HG02588 (cell line): ENCODE measurements at regions not wholly inside any gene's neighbourhood (a gene's known extent, or its start where the extent isn't known, plus 50 kb on each side); places are given as distances from the start of the nearest gene placed in this dataset.
"Not testable (repeated sequence)": the region's sequence is repeated elsewhere in the genome, so short reads cannot be mapped to it uniquely, and the experiment has no call there.

Experiments used
- ATAC-seq: cut with Tn5 transposase; IDR thresholded peaks from one replicate; pipeline ENCODE4 v1.9.1; 2021; ENCODE audit warnings: mild to moderate bottlenecking, moderate library complexity; ENCODE audit not compliant: unreplicated experiment

DNA sequence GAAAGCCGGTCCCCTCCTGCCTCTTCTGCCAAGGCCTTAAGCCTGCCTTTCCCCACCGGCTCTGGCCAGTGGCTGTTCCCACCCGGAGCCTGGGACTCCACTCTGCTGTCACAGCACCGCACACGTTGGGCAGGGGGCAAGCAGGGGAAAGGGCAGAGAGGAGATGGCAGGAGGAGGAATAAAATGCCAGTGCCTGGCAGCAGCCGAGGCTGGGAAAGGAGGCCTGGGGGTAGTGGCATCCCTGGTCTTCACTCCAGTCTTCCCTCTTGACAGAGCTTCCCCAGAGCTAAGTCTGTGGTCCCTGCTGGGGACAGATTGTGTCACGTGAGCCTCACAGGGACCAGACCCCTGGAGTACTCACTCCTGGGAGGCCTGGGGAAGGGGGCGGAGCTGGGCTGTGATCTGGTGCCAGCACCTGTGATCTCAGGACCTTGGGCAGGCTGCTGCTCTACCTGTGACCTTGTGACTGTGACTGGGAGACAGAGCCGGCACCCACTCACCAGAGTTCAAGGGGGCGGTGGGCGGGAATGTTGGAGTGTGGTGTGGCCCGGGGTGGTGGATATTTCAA lies 97.2 kb upstream of the GSE1 start:
- ATAC-seq: no peak

DNA sequence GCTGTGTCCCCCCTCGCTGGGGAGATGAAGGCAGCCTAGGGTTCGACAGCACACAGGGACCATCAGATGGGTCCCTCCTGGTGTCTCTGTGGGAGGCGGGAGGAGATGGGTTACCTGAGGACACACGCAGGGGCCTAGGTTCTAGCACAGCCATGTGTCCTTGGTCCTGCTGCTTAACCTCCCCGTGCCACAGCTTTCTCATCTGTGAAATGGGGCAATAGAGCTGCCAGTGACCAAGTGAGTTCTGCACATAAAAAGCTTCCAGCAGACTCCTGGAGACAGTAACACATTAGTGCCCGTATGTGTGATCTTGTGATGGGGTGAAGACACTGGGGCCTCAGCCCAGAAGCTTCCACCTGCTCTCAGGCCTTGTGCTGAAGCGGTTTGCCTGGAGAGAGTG lies 96.0 kb upstream of the GSE1 start:
- no peak for ATAC-seq

DNA sequence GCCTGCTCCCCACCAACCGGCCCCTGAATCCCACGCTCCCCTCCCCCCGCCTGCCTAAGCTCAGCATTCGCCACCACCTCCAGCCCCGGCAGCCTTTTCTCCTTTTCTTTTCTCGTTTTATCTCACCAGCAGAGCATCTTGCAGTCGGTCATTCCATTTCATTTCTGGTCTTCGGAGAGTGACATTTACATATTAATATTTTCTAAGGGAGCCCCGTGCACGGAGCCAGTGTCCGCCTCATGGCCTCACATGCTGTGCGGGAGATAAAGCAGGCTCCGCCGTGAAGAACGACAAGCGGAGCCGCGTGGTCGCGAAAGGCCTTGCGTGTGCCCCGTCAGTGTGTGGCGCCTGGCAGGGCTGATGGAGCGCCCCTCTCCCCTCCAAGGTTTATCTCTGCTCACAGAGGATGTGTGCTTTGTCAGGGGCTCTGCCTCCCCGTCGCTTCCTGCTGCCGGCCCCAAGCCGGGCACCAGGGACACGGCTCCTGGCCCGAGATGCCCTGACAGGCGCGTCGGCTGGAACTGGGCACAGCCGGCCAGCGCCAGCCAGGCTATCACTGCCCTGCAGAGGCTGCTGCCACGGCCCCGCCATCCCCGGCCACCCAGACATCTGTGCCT lies 95.5 kb upstream of the GSE1 start:
- ATAC-seq: no peak

DNA sequence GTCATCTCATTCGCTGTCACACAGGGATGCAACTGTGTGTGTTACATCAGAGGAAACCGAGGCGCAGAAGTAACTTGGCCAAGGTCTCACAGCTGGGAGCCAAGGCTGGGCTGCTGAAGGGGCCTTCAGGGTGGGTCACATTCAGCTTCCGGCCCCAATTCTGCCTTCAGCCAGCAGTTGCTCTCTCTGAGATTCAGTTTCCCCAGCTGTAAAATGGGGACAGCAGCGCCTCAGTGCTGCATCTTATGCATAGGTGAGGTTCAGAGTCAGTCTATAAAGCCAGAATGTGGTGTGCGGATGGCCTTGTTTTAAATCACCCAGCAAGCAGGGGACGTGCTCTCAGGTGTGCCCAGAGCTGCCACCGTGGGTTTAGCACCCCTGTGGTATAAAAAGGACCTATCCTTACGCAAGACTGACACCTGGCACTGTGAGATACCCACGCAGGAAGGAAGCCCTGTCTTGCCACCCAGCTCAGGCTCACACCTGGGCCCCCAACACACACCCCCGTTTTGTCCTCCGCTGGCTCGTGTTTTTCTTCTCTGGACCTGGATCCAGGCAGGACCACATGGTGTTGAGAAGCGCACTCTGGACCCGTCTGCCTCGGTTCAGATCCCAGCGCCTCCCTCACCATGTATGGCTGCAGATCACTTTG lies 94.6 kb upstream of the GSE1 start:
- no peak for ATAC-seq

DNA sequence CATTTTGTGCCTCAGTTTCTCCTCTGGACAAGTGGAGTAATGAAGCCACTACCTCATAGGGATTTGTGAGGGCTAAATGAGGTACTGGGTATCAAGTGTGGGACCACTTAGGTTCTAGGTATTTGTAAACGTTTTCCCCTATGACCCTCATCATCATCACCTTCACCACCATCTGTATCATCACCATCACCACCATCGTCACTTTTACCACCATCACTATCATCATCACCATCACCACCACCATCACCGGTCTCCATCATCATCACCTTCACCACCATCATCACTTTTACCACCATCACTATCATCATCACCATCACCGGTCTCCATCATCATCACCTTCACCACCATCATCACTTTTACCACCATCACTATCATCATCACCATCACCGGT lies 94.1 kb upstream of the GSE1 start:
- not testable (repeated sequence) for ATAC-seq

DNA sequence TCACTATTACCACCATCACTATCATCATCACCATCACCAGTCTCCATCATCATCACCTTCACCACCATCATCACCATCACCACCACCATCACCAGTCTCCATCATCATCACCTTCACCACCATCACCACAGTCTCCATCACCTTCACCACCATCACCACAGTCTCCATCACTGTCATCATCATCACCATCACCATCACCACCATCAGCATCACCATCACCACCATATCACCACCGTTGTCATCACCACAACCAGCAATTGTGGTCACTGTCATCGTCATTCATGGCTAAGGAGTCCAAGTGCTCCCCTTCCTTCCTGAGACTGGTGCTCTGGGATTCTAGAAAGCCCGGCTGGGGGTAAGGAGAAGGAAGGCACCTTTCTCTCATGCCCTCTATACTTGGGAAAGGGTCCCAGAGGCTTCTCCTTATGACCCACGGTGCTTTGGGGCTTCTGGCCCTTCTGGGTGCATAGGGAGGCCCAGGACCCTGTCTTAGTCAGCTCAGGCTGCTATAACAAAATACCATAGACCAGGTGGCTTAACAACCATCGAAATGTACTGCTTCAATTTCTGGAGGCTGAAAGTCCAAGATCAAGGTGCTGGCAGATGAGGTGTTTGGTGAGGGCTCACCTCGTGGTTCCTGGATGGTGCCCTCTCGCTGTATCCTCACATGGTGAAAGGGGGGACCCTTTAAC lies 93.4 kb upstream of the GSE1 start:
- no peak for ATAC-seq

DNA sequence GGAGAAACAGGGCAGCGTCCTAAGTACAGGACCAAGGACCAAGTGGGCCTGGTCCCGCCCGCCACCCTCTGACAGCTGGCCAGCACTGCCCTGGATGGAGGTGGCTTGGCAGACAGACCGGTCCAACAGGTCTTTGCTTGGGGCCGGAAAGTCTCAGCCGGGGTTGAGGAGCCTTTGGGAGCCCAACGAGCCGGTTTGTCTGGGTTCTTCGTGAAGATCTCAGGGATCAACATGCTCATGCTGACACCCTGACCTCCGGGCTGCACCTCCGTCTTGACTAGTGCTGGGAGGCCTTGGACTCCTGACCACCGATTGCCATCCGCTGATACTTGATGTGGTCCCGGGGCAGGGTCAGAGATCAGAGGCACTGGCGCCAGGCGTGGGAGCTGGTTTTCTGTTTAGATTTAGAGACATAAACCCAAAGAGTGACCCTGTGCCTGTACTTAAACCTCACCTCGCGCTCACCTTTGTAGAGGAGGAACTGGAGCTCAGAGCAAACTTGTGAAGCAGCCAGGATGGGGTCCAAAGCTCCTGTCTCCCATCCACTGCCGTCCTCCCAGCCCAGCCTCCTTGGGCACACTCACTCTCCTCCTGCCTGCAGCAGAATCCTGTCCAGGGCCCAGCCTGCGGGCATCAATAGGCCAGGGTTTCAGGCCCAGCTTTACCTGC lies 92.1 kb upstream of the GSE1 start:
- ATAC-seq: no peak

DNA sequence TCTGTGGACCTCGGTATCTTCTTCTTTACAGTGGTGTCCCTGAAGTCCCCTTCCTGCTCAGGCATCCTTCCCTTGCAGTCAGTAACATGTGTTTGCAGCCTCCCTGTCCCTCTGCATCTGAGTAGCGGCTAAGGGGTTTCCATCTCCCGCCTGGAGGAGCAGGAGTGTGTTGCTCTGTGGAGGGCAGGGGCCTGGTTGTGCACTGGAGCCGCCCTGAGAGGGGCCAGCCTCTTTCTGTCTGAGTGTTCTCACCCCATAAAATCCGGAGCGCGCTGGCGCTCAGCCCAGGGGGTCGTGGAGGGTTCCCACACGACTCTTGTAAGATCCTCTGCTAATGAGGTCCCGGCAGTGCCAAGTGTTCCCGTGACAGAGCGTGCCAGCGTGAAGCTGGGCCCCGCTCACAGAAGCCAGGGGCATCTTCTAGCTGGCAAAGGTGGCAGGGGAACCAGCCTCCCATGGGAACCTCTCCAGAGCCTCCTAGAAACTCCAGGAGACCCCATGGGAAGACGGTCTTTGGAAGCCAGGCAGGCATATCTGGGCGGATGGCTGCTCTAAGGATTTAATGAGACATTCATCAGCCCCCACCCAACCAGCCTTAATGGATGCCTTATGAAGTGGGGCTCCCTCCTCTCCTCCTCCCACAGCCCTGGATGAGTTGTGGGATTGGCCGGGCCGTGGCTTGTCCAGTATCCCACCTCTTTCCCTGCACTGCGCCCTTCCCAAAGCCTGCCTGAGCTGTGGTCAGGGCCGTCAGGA lies 91.4 kb upstream of the GSE1 start:
- ATAC-seq: no peak

DNA sequence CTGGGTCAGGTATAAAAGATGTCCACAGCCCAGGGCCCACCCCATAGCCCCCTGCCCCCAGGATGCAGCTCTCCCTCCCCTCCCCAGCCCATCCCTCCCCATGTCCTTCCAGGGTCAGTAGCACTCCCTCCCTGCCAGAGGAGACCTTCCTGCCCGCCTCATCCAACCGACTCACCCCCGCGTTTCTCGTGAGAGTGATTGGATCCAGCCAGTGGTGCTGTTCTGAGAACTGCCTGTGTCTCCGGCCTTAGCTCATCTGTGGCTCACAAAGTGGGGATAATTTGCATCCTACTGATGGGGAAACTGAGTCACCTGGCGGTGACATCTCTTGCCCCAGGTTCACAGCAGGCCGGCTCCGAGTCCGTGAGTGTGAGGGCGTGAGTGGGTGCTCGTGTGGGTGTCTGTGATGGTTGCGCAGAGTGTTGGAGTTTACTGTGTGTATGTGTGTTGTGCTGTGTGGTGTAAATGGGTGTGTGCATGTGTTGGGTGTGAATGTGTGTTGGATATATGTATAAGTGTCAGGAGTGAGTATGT lies 90.7 kb upstream of the GSE1 start:
- ATAC-seq: no peak

DNA sequence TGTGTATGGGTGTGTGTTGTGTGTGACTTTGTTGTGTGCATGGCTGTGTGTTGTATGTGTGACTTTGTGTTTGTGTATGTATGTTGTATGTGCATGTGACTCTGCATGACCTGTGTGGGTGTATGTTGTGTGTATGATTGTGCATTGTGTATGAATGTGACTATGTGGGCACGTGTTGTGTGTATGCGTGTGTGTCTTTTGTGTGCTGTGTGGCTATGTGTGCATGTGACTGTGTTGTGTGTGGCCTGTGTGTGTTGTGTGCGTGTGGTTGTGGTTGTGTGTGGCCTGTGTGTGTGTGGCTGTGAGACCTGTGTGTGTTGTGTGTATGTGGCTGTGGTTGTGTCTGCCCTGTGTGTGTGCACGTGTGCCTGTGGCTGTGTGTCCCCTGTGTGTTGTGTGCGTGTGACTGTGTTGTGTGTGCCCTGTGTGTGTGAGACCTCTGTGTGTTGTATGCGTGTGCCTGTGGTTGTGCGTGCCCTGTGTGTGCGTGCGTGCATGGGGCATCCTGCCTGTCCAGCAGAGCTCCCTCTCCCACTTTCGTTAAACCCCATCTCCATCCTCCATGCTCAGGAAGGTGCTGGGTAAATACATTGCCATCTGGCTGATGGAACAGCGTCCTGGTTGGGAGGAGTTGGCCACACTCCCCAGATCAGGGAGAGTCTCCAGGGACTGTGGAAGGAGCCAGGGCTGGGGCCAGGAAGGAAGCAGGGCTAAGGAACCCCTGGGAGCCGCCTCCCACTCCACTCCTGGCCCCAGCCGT lies 90.1 kb upstream of the GSE1 start:
- no peak for ATAC-seq

DNA sequence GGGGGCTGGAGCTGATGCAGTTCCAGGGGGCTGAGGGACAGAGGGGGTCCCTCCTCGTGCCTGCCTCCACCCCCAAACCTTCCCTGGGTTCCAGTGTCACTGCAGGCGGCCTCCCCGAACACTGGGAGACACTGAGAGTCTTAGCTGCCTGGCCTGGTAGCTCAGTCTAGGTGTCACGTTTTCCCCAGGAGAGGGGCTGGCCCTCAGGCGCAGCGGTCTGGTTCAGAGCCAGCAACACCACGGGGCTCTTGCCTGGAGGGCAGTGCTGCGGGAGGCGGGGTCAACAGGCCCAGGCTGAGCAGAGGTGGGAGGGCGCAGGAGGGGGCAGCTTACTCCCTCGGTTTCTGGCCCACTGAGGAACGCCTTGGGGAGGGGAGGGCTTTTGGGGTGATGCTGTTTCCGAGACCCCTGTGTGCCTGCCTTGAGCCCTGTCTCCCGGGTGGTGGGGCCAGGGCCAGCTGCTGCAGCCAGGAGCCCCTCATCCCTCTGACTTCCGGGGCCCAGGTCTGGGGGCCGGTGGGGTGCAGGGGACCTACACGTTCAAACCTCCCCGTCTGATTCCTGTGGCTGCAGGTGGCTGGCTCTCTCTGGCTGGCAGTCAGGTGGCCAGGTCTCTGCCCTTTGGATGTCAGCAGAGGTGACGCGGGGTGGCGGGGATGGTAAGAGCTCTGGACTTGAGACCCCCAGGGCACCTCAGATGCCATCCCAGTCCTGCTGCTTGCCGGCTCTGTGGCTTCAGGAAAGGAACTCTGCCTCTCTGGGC lies 89.3 kb upstream of the GSE1 start:
- ATAC-seq: no peak

DNA sequence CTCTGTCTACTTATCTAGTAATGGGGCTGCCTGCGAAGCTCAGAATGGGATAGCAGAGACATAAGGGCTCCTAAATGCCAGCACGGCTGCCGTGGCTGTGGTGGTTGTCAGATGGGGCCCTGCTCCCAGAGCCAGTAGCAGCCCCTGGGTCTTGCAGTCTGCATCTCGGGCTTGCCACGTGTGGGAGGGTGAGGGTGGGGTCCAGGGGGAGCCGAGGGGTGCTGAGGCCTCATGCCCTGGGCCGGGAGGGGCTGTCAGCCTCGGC lies 88.8 kb upstream of the GSE1 start:
- no peak for ATAC-seq

DNA sequence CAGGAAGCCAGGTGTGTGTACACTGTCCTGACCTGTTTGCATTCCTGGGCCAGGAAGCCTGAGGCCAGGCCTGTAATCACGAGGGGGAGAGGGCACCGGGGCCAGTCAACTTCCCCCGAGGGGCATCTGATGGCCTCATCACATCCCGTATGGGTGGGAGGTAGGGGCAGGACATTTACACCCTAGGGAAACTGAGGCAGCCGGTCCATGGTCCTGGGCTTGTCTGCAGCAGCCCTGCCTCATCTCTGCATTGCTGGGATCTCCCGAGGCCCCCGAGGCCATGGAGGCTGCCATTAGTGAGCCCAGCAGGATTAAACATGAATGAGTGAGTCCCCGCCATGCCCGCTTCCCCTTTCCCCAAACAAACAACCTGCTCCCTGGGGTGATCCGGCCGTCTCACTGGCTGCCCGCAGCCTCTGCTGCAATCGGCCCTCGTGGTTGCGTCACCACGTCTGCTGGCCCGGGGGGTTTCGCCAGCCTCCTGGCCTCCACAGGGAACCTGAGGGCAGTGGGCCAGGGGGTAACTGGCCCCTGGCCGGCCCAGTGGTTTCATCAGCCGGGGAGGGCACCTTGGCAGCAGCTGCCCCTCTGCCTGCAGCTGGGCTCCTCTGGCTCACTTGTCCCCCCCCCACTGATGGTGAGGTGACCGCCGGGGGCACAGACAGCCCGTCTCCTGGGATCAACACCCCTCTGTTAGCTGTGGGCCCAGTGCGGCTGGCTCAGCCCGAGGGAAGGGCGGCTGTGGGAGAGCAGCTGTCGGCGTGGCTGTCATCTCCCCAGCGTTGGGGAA lies 88.3 kb upstream of the GSE1 start:
- ATAC-seq: no peak

DNA sequence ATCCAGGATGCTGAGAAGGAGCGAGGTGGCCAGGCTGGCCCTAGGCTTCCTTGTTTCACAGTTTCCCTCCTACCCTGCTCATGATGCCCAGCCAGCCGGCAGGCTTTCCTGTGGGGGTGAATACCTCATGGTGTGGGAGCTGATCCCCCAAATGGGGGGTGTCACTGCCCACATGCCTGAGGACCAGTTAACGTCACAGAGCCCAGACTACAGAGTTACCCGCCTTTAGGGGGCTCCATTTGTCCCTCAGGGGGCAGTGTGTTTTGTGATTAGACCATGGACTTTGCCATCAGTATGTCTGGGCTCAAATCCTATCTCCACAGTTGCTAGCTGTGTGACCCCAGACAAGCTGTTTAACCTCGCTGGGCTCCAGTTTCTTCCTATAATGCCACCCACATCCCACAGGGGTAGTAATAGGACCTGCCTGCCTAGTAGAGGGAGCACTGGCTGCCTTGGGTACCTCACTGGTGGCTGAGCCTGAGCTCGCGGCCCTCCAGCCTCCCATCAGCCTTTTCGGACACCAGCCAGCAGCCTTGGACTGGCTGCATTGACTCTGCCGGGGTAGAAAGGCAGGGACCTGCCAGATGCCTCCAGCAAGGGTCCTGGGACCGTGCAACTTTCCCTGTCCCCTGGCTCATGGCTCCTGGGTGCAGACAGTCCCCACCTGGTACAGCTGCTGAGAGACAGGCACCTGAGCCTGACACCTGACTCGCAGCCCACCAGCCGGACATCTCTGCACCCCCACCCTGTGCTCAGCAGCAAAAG lies 87.5 kb upstream of the GSE1 start:
- ATAC-seq: no peak

DNA sequence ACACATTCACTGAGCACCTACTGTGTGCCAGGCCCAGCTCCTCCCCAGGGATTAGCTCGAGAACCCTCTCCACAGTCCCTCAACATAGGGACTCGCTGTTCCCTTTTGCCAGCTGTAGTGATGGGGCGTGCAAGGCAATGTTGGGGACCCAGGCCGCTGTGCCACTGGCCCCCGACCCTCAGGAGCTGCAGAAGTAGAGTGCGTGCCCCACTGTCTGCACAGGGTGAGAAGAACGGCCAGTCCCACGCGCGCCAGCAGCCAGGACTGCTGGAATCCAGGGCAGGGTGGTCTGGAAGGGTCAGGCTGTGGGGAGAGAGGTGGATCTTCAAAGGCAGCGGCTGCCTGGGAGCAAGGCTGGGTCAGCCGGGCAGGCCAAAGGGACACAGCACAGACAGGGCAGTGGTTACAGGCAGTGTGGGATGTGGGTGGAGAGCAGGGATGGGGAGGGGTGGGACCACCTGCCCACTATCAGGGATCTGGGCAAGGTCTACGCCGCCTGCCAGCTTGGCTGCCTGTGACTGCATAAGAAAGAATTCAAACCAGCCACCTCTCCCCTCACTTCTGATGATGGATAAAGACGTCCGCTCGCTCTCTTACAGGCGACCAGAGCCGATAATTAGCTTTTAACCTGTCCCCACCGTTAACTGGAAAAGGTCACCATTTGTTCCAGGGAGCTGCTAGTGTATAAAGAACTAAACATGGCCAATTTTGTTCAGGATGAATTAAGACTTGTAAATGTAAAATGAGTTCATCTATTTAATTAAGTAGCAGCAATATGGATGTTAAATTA lies 86.7 kb upstream of the GSE1 start:
- no peak for ATAC-seq

DNA sequence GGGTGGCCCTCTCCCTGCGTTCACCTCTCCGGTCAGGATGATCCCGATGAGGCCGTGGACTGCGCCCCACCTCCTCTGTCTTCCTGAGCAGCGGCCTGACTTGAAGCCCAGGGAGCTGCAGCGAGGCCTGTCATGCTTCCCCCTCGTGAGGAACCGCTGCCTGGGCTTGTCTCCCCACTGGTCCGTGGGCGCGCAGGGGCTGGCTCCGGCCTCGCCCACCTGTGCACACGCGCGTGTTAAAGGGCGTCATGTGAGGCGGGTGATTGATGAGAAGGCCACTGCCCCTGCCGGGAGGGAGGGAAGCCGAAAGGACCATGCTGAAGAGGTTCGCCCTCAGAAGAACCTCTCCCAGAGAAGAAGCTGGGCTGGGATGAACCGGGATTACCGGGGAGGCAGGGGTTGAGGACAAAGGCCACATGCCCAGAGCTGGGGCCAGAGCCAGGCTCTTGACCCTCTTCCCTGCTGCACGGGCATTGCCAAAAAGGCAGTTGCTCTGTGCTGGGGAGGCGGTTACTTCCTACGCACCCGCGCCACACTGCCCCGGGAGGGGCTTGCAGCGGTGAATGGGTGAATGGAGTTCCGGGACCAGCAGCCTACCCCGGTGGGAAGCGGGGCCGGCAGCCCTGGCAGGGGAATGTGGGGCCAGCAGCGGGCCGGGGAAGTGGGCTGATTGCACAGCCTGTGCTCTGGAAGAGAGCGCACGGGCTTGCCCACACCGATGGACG lies 85.9 kb upstream of the GSE1 start:
- no peak for ATAC-seq
